ENCODE measurements at regions not wholly inside any gene's neighbourhood (a gene's known extent, or its start where the extent isn't known, plus 50 kb on each side); places are given as distances from the start of the nearest gene placed in this dataset.

DNA sequence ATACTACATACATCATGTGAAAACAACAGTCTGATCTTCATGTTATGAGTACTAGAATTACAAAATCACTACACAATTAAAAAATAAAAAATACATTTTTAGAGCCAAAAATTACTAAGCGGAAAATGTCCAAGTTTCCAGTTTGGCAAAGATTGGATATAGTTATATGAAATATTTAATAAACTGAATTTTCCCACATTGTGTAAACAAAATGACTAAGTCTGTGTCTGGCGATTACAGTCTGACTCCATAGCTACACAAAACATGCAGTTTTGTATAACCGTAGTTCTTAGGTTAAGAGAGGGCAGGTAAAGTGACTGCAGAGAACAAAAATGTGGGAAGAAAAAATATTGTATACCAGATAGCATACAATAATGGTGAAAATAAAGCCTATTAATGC, 59.2 kb upstream of the TMEM47 start:
- no peaks in the 10 kb centered on the region for H3K79me2 ChIP-seq (ENCODE audit: control insufficient read depth, insufficient read depth, low read length)
- dilution Hi-C loops (cut with MboI; ENCODE audit: extremely low pct_ligation_motif_present, low sequenced_read_pairs), result no loop called here
- intact Hi-C loops (cut with micrococcal nuclease), result no loop called here
- DNase-seq (ENCODE audit: low read depth, low spot score), result no peak
- H3K27me3 ChIP-seq (ENCODE audit: control insufficient read depth in 2 of 2, insufficient read depth in 2 of 2, low read length in 2 of 2), result no peaks in the 10 kb centered on the region
- H3K36me3 ChIP-seq (ENCODE audit: control insufficient read depth in 2 of 2, extremely low read depth in 1 of 2, insufficient read depth in 2 of 2, low read length in 2 of 2), result no peaks in the 10 kb centered on the region
- no peaks in the 10 kb centered on the region for H3K4me1 ChIP-seq (ENCODE audit: control insufficient read depth, extremely low read depth, insufficient read depth, low read length)
- FAIRE-seq, result no peak
- H3K9me3 ChIP-seq (replicated peaks; ENCODE audit: control insufficient read depth, insufficient read depth, low read length), result no peaks in the 10 kb centered on the region
- POLR2A ChIA-PET, result no interaction called here
- H3K9me1 ChIP-seq (replicated peaks; ENCODE audit: control insufficient read depth, extremely low read depth, insufficient read depth, low read length), result no peaks in the 10 kb centered on the region
- no TSS peak for BruUV-seq (replicated peaks)
- no peak overlapping the region for H2AFZ ChIP-seq (ENCODE audit: low read depth, low read length)
- no peak overlapping the region for H3K4me2 ChIP-seq (ENCODE audit: insufficient read depth, low read length)
- no peaks in the 10 kb centered on the region for H4K20me1 ChIP-seq (replicated peaks; ENCODE audit: control insufficient read depth, extremely low read depth, insufficient read depth, low read length)
- CTCF ChIA-PET, result no interaction called here
- no peak overlapping the region for H3K4me3 ChIP-seq (replicated peaks in 1 of 3; ENCODE audit: insufficient read depth in 1 of 3, low read depth in 1 of 3, low read length in 3 of 3)
- TF ChIP-seq MAX (IDR thresholded peaks at IDR 0.05; ENCODE audit: insufficient read depth, insufficient read length), result no peak
- TF ChIP-seq, protein P1, sequence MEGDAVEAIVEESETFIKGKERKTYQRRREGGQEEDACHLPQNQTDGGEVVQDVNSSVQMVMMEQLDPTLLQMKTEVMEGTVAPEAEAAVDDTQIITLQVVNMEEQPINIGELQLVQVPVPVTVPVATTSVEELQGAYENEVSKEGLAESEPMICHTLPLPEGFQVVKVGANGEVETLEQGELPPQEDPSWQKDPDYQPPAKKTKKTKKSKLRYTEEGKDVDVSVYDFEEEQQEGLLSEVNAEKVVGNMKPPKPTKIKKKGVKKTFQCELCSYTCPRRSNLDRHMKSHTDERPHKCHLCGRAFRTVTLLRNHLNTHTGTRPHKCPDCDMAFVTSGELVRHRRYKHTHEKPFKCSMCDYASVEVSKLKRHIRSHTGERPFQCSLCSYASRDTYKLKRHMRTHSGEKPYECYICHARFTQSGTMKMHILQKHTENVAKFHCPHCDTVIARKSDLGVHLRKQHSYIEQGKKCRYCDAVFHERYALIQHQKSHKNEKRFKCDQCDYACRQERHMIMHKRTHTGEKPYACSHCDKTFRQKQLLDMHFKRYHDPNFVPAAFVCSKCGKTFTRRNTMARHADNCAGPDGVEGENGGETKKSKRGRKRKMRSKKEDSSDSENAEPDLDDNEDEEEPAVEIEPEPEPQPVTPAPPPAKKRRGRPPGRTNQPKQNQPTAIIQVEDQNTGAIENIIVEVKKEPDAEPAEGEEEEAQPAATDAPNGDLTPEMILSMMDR (IDR thresholded peaks at IDR 0.05; ENCODE audit: extremely low read depth in 1 of 2, insufficient read depth in 1 of 2, low read depth in 1 of 2, low read length in 2 of 2), result no peak
- TF ChIP-seq JUN (IDR thresholded peaks at IDR 0.05; ENCODE audit: borderline replicate concordance, insufficient read depth, insufficient read length, low read depth), result no peak
- TF ChIP-seq MYC (IDR thresholded peaks at IDR 0.05; ENCODE audit: low read depth, low read length), result no peak
- TF ChIP-seq GATA2 (IDR thresholded peaks at IDR 0.05; ENCODE audit: insufficient read depth, insufficient read length, low read depth, low read length), result no peak
- TF ChIP-seq POLR2A (IDR thresholded peaks at IDR 0.05; ENCODE audit: low read depth, low read length), result no peak
- no peak for TF ChIP-seq EZH2 (IDR thresholded peaks at IDR 0.05; ENCODE audit: borderline replicate concordance, low read depth, low read length, severe bottlenecking)
- no peak for TF ChIP-seq POLR2AphosphoS5 (IDR thresholded peaks at IDR 0.05; ENCODE audit: insufficient read depth, low read depth, low read length)
- no peak for TF ChIP-seq FOS (IDR thresholded peaks at IDR 0.05; ENCODE audit: borderline replicate concordance, insufficient read depth, low read length)
- H3K27ac ChIP-seq (ENCODE audit: insufficient read depth, low read depth, low read length), result no peak overlapping the region
- no peak overlapping the region for H3K9ac ChIP-seq (replicated peaks; ENCODE audit: extremely low read depth, insufficient read depth, low read length)

All from endothelial cell of umbilical vein (primary cell).